Lung (tissue), 11 donors: ENCODE measurements at regions not wholly inside any gene's neighbourhood (a gene's known extent, or its start where the extent isn't known, plus 50 kb on each side); places are given as distances from the start of the nearest gene placed in this dataset.

Experiments
- ATAC-seq: fragments of 200-7000 bp; cut with Tn5 transposase; one replicate; pipeline ENCODE4 v1.9.1; 2020; ENCODE audit warnings: moderate number of reproducible peaks; ENCODE audit not compliant: insufficient read depth, low FRiP score
- DNase-seq, 3 donors: peaks; one replicate each; pipeline ENCODE4 v3.0.0-alpha.2; 2013 to 2017
- H3K27ac ChIP-seq, 2 donors: one replicate each; pipeline ENCODE4 v1.5.1; 2013; ENCODE audit warnings: mild to moderate bottlenecking in 2 of 2, moderate library complexity in 2 of 2, control low read depth in 1 of 2, inconsistent platforms in 1 of 2, low read depth in 1 of 2, low read length in 1 of 2
- H3K27me3 ChIP-seq, 3 donors: one replicate each; pipeline ENCODE4 v1.5.1; 2013; ENCODE audit warnings: low read length in 2 of 3; ENCODE audit not compliant: control insufficient read depth in 3 of 3, insufficient read depth in 3 of 3
- H3K36me3 ChIP-seq, 4 donors: one replicate each; pipeline ENCODE4 v1.5.1; 2013; ENCODE audit warnings: low read length in 4 of 4, mild to moderate bottlenecking in 1 of 4, moderate library complexity in 1 of 4; ENCODE audit not compliant: control insufficient read depth in 4 of 4, insufficient read depth in 4 of 4
- H3K4me1 ChIP-seq, 5 donors: one replicate each; pipeline ENCODE4 v1.5.1; 2013; ENCODE audit warnings: low read length in 5 of 5, mild to moderate bottlenecking in 2 of 5, moderate library complexity in 1 of 5; ENCODE audit not compliant: control insufficient read depth in 5 of 5, insufficient read depth in 5 of 5
- H3K4me3 ChIP-seq: one replicate; pipeline ENCODE4 v1.5.1; 2013; ENCODE audit warnings: mild to moderate bottlenecking, control low read depth, moderate library complexity
- H3K9ac ChIP-seq, 2 donors: one replicate each; pipeline ENCODE4 v1.5.1; 2013; ENCODE audit warnings: low read length in 2 of 2, control low read depth in 1 of 2; ENCODE audit not compliant: insufficient read depth in 1 of 2
- H3K9me3 ChIP-seq, 4 donors: one replicate each; pipeline ENCODE4 v1.5.1; 2013; ENCODE audit warnings: low read length in 3 of 4, mild to moderate bottlenecking in 1 of 4, moderate library complexity in 1 of 4; ENCODE audit not compliant: control insufficient read depth in 4 of 4, insufficient read depth in 3 of 4
- CTCF ChIP-seq: IDR thresholded peaks from 2 replicates; pipeline ENCODE4 v1.5.1; 2012; ENCODE audit warnings: mild to moderate bottlenecking; ENCODE audit errors: control extremely low read depth, extremely low read depth
- WGBS, 2 donors: extraction: QIAGEN DNeasy Blood & Tissue Kit; methylation state at CpG; one replicate each; pipeline ENCODE4 v1.1.7; 2013; 5-methylcytosine and 5-hydroxymethylcytosine counted together
- donor health status: control.
- donor health status: control.
- donor health status: Bipolar disorder and iron deficiency.
- donor health status: healthy.
- donor health status: DM: yes; HTN: yes; CAD: no.

GRCh38 chr16:59320657-59321056 is 586.5 kb upstream of the GOT2 start:
- Histone ChIP-seq H3K9me3 (no peaks in the 10 kb centered on the region), H3K9ac (no peak overlapping the region), H3K36me3 (no peaks in the 10 kb centered on the region), H3K27me3 (no peaks in the 10 kb centered on the region), H3K4me3 (no peak overlapping the region), H3K27ac (no peak overlapping the region), H3K4me1 (no peaks in the 10 kb centered on the region)
- DNase-seq (no peak), ATAC-seq (no peak)
- 89 to 93% methylated on average over 1 of the region's 1 CpG for WGBS, 2 donors
- TF ChIP-seq CTCF, result no peak

GRCh38 chr16:59319871-59320270 is 585.8 kb upstream of the GOT2 start:
- WGBS, 2 donors, result 89 to 96% methylated on average over 3 of the region's 3 CpGs
- Histone ChIP-seq H3K27me3 (no peaks in the 10 kb centered on the region), H3K9ac (no peak overlapping the region), H3K9me3 (no peaks in the 10 kb centered on the region), H3K4me3 (no peak overlapping the region), H3K4me1 (no peaks in the 10 kb centered on the region), H3K27ac (no peak overlapping the region), H3K36me3 (no peaks in the 10 kb centered on the region)
- DNase-seq, result no peak
- no peak for ATAC-seq
- no peak for TF ChIP-seq CTCF

- Histone ChIP-seq H3K27me3 (no peaks in the 10 kb centered on the region), H3K4me3 (no peak overlapping the region), H3K4me1 (no peaks in the 10 kb centered on the region), H3K36me3 (no peaks in the 10 kb centered on the region), H3K9me3 (no peaks in the 10 kb centered on the region), H3K9ac (no peak overlapping the region), H3K27ac (no peak overlapping the region)
- 90 to 91% methylated on average over 4 of the region's 4 CpGs for WGBS, 2 donors
- DNase-seq (no peak), ATAC-seq (no peak)
- TF ChIP-seq CTCF, result no peak
Measured at GRCh38 chr16:59305850-59306249, 571.7 kb upstream of the GOT2 start.

GRCh38 chr16:59296888-59297287 is 562.8 kb upstream of the GOT2 start:
- Histone ChIP-seq H3K9ac (no peak overlapping the region), H3K27me3 (no peaks in the 10 kb centered on the region), H3K9me3 (peaks cover 0 to 2% (median 0%) of the 10 kb centered on the region in 4 donors), H3K4me3 (no peak overlapping the region), H3K27ac (no peak overlapping the region), H3K36me3 (no peaks in the 10 kb centered on the region), H3K4me1 (peaks cover 0 to 16% (median 7%) of the 10 kb centered on the region in 5 donors)
- no peak for TF ChIP-seq CTCF
- DNase-seq (no peak), ATAC-seq (no peak)
- WGBS, 2 donors, result 69 to 70% methylated on average over 5 of the region's 5 CpGs
